H7 (cell line): ENCODE measurements at regions not wholly inside any gene's neighbourhood (a gene's known extent, or its start where the extent isn't known, plus 50 kb on each side); places are given as distances from the start of the nearest gene placed in this dataset.
"Not testable (repeated sequence)": the region's sequence is repeated elsewhere in the genome, so short reads cannot be mapped to it uniquely, and the experiment has no call there.

Experiments
- DNase-seq: peaks from one replicate; pipeline ENCODE4 v3.0.0; 2012
- H3K27me3 ChIP-seq: 2 replicates; pipeline ENCODE4 v1.6.0; 2011; ENCODE audit warnings: mild to moderate bottlenecking, low read length; ENCODE audit not compliant: control insufficient read depth, insufficient read depth
- H3K36me3 ChIP-seq: replicated peaks from 2 replicates; pipeline ENCODE4 v1.5.1; 2011; ENCODE audit warnings: low read length; ENCODE audit not compliant: control insufficient read depth, insufficient read depth
- H3K4me3 ChIP-seq: 2 replicates; pipeline ENCODE4 v1.5.1; 2011; ENCODE audit warnings: low read depth, mild to moderate bottlenecking, control low read depth, low read length, moderate library complexity; ENCODE audit not compliant: insufficient read depth

- Histone ChIP-seq H3K36me3 (no peaks in the 10 kb centered on the region), H3K4me3 (no peak overlapping the region), H3K27me3 (no peaks in the 10 kb centered on the region)
- DNase-seq: no peak
Observed at GRCh38 chr16:29148867-29149272, 164.0 kb downstream of the LAT start.

DNA sequence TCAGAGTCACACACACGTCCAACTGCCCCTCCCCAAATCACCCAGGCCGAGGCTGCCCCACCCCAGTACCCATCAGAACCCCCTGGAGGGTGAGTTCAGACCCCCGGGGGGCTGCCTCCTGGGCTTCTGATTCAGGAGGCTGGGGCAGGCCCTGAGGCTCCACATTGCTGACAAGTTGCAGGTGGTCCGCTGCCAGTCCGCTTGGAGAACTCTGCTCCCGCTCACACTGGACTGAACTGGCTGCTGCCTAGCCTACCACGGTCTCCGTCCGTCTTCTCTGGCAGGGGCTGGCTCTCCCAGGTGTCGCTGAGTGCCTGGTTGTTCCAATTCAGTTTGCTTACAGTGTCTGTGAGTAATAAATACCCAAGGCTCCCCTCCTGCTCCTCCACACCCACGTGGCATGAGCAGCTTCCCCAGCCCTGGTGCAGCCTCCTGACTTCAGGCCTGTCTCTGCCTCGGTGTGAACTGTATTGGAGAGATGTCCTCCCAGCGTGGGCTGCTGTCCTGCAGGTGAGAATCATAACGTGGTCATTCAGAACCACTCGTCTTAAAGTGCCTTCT, 163.4 kb downstream of the LAT start:
- DNase-seq: no peak
- H3K36me3 ChIP-seq: no peaks in the 10 kb centered on the region

DNA sequence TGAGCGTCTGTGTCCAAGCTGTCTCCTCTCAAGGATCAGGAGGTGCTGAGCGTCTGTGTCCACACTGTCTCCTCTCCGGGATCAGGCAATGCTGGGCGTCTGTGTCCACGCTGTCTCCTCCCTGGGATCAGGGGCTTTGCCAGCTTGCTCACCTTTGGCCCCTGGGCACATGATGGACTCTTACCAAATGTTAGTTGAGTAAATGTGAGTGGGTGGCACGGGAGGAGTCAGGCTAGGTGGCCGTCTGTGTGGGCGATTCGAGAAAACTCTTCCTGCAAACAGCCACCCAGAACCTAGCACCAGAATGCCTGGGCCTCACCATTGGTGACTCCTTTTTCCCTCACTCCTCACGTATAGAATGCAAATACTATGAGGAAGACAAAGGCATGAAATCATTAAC, 162.9 kb downstream of the LAT start:
- H3K36me3 ChIP-seq, H3K4me3 ChIP-seq, H3K27me3 ChIP-seq, DNase-seq: not testable (repeated sequence)

More for the DNA sequence above, 163.4 kb downstream of the LAT start:
- Histone ChIP-seq H3K4me3 (no peak overlapping the region), H3K27me3 (no peaks in the 10 kb centered on the region)

- H3K36me3 ChIP-seq, H3K27me3 ChIP-seq, H3K4me3 ChIP-seq, DNase-seq: not testable (repeated sequence)
Observed at GRCh38 chr16:29146808-29147643, 162.2 kb downstream of the LAT start.

DNA sequence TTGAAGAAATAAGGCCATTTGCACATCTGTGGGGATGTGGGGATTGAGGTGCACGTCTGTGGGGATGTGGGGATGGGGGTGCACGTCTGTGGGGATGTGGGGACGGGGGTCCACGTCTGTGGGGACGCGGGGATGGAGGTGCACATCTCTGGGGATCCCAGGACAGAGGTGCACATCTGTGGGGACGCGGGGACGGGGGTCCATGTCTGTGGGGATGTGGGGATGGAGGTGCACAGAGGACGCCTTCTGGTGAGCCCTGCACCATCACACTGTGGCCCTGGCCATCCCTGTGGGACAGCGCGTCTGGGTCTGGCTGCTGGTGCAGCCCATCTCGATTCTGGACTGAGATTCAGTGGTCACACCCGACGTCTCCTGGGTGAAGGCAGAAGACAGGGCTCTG, 161.4 kb downstream of the LAT start:
- H3K27me3 ChIP-seq: no peaks in the 10 kb centered on the region
- no peak overlapping the region for H3K4me3 ChIP-seq
- H3K36me3 ChIP-seq: no peaks in the 10 kb centered on the region
- no peak for DNase-seq

DNA sequence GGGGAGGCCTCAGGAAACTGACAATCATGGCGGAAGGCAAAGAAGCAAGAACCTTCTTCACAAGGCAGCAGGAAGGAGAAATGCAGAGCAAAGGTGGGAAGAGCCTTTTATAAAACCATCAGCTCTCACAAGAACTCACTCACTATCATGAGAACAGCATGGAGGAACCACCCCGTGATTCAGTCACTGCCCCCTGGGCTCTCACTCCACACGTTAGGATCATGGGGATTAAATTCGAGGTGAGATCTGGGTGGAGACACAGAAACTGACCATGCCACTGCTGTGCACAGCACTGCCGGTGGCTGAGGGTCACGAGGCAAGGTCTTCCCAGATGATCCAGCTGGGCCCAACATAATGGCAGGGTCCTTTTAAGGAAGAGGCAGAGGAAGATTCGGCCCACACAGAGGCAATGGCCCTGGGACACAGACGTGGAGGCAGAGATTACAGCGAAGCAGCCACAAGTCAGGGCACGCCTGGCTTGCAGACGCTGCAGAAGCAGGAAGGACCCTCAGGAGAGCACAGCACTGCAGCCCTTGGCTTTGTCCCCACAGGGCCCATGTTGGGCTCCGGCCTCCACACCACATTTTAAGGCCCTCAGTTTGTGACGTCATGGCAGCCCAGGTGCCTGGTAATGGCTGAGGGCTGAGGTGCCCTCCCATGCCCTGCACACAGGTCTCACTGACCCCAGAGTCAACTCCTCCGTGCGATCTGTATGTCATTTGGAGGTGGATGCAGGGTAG, 160.8 kb downstream of the LAT start:
- H3K4me3 ChIP-seq, DNase-seq, H3K27me3 ChIP-seq, H3K36me3 ChIP-seq: not testable (repeated sequence)

DNA sequence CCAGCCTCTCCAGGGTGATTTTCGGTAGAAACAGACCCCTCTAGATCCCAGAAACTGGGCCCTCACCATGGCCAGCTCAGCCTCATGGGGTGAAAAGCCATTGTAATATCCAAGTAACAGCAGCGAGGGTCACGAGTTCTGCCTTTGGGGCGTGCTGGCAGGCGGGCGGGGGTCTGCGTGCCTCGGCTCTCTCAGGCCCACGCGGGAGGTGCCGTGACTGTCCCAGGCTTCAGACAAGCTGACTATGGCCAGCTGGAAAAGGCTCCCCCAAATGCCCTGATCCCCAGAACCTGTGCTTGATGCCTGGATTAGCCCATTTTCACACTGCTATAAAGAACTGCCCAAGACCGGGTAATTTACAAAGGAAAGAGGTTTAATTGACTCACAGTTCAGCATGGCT, 160.2 kb downstream of the LAT start:
- not testable (repeated sequence) for DNase-seq, H3K36me3 ChIP-seq, H3K4me3 ChIP-seq, H3K27me3 ChIP-seq

- not testable (repeated sequence) for H3K27me3 ChIP-seq, DNase-seq, H3K4me3 ChIP-seq, H3K36me3 ChIP-seq
Observed at GRCh38 chr16:29144669-29145062, 159.8 kb downstream of the LAT start.

- H3K4me3 ChIP-seq, H3K27me3 ChIP-seq, H3K36me3 ChIP-seq, DNase-seq: not testable (repeated sequence)
Observed at GRCh38 chr16:29143739-29144668, 159.2 kb downstream of the LAT start.

GRCh38 chr16:29142506-29142905, 157.7 kb downstream of the LAT start:
- H3K4me3 ChIP-seq, DNase-seq, H3K36me3 ChIP-seq, H3K27me3 ChIP-seq: not testable (repeated sequence)

GRCh38 chr16:29141586-29142324, 156.9 kb downstream of the LAT start:
- Histone ChIP-seq H3K27me3 (no peaks in the 10 kb centered on the region), H3K4me3 (no peak overlapping the region), H3K36me3 (no peaks in the 10 kb centered on the region)
- no peak for DNase-seq

GRCh38 chr16:29141121-29141520, 156.3 kb downstream of the LAT start:
- not testable (repeated sequence) for H3K36me3 ChIP-seq, H3K27me3 ChIP-seq, H3K4me3 ChIP-seq, DNase-seq

DNA sequence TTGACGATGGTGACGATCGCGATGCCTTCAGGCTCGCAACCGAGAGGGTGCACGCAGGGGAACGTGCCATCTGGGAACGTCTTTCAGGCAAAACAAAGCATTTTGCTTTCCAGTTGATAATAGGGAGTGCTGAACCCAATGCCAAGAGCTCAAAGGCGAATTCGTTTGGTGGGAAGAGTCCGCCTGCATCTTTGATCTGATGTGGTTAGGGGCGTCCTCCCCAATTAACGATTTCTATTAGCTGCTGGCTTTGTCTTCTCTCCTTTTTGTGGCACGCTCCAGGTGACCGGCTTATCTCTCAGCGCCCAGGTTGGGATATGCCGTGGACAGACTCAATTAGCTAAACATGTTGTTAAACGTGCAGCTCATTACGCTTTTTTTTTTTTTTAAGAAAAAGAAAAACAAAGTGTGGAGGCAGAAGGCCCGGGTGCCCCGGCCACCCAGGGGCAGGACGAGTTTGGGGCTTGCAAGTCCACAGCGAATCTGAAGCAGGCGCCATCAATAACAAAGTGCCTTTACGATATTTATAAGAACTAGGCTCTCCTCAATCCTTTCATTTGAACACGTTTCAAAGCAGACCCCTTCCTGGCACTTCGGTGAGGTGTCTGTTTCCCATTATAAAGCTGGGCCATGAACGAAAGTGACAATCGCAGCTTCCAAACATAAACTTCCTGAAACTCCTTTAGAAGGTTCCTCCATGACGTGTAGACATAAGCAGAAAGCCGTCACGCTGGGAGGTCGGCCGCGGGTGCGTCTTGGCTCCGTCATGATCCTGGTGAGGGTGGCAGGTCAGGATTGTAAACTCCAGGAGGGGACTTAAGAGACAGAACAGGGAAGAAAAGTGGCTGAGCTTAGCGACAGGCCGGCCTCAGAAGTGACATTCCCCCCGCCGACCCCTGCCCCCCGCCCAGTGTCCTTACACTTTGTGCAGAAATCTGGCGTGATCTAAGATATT, 155.3 kb downstream of the LAT start:
- H3K27me3 ChIP-seq, H3K4me3 ChIP-seq, H3K36me3 ChIP-seq, DNase-seq: not testable (repeated sequence)
